HS-5 (cell line): ENCODE measurements at regions not wholly inside any gene's neighbourhood (a gene's known extent, or its start where the extent isn't known, plus 50 kb on each side); places are given as distances from the start of the nearest gene placed in this dataset.

Experiments
- DNase-seq: peaks from one replicate; pipeline ENCODE4 v3.0.0-alpha.2; 2012; ENCODE audit warnings: low read depth

GRCh38 chr2:103734911-103735310 lies 973.1 kb downstream of the TMEM182 start:
- DNase-seq, result no peak

- no peak for DNase-seq
Observed at GRCh38 chr2:103738108-103738507, 976.3 kb downstream of the TMEM182 start.

GRCh38 chr2:103738606-103739005 lies 976.8 kb downstream of the TMEM182 start:
- no peak for DNase-seq

- no peak for DNase-seq
Observed at GRCh38 chr2:103739186-103739585, 977.4 kb downstream of the TMEM182 start.

GRCh38 chr2:103739921-103740320 lies 978.1 kb downstream of the TMEM182 start:
- no peak for DNase-seq

- no peak for DNase-seq
Observed at GRCh38 chr2:103740631-103741030, 978.8 kb downstream of the TMEM182 start.

- DNase-seq, result no peak
Observed at GRCh38 chr2:103743195-103743594, 981.4 kb downstream of the TMEM182 start.

- DNase-seq, result no peak
Observed at GRCh38 chr2:103754530-103754929, 992.7 kb downstream of the TMEM182 start.

GRCh38 chr2:103773884-103774283 lies 1012.1 kb downstream of the TMEM182 start:
- DNase-seq, result peak; percentile 13

- no peak for DNase-seq
Observed at GRCh38 chr2:103780088-103780702, 1018.4 kb downstream of the TMEM182 start.

GRCh38 chr2:103781313-103781712 lies 1019.5 kb downstream of the TMEM182 start:
- DNase-seq, result no peak

GRCh38 chr2:103784261-103784660 lies 1022.4 kb downstream of the TMEM182 start:
- DNase-seq, result no peak

- DNase-seq, result no peak
Observed at GRCh38 chr2:103785432-103785831, 1023.6 kb downstream of the TMEM182 start.

GRCh38 chr2:103785956-103786355 lies 1024.1 kb downstream of the TMEM182 start:
- DNase-seq, result no peak

- no peak for DNase-seq
Observed at GRCh38 chr2:103788389-103788788, 1026.6 kb downstream of the TMEM182 start.

GRCh38 chr2:103788951-103789350 lies 1027.1 kb downstream of the TMEM182 start:
- DNase-seq, result no peak

- DNase-seq, result peak; percentile 70
Observed at GRCh38 chr2:103789381-103790095, 1027.7 kb downstream of the TMEM182 start.

- DNase-seq, result no peak
Observed at GRCh38 chr2:103792042-103792441, 1030.2 kb downstream of the TMEM182 start.

- DNase-seq, result no peak
Observed at GRCh38 chr2:103798291-103798690, 1036.5 kb downstream of the TMEM182 start.

GRCh38 chr2:103804013-103804412 lies 1042.2 kb downstream of the TMEM182 start:
- DNase-seq, result no peak

- no peak for DNase-seq
Observed at GRCh38 chr2:103805746-103806145, 1043.9 kb downstream of the TMEM182 start.

GRCh38 chr2:103808814-103809213 lies 1045.1 kb upstream of the POU3F3 start:
- DNase-seq, result no peak

GRCh38 chr2:103809415-103809814 lies 1044.5 kb upstream of the POU3F3 start:
- DNase-seq, result no peak

- DNase-seq, result peak; percentile 80
Observed at GRCh38 chr2:103809941-103810441, 1043.9 kb upstream of the POU3F3 start.
